ENCODE measurements at regions not wholly inside any gene's neighbourhood (a gene's known extent, or its start where the extent isn't known, plus 50 kb on each side); places are given as distances from the start of the nearest gene placed in this dataset.

DNA sequence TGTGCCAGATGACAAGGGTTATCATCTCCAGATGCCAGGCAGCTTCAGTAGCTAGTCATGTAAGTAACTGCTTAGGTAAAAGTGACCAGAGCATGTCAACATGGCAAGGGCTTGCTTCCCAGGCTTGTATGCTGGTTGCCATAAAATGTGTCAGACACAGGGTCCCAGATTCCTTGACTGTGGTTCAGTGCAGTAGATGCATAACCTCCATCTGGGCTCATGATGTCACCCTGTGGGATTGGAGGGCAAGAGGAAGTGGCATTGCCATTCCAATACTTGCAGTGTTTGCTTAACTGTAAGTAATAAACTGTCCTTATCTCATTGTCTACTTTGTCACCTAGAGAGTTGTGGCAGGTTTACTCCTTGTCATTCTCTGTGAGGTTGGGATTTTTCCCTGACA lies 226.8 kb downstream of the PCDH17 start:
- Histone ChIP-seq H3K9me3 (no peaks in the 10 kb centered on the region), H3K27ac (no peak overlapping the region), H3K27me3 (no peaks in the 10 kb centered on the region), H3K4me1 (no peaks in the 10 kb centered on the region), H3K4me3 (no peak overlapping the region), H3K36me3 (ENCODE audit: low read depth, missing control alignments) (no peaks in the 10 kb centered on the region)
- intact Hi-C loops (cut with DNase I; ENCODE audit: low total_unique reads), result no loop called here
- TF ChIP-seq, protein P1, sequence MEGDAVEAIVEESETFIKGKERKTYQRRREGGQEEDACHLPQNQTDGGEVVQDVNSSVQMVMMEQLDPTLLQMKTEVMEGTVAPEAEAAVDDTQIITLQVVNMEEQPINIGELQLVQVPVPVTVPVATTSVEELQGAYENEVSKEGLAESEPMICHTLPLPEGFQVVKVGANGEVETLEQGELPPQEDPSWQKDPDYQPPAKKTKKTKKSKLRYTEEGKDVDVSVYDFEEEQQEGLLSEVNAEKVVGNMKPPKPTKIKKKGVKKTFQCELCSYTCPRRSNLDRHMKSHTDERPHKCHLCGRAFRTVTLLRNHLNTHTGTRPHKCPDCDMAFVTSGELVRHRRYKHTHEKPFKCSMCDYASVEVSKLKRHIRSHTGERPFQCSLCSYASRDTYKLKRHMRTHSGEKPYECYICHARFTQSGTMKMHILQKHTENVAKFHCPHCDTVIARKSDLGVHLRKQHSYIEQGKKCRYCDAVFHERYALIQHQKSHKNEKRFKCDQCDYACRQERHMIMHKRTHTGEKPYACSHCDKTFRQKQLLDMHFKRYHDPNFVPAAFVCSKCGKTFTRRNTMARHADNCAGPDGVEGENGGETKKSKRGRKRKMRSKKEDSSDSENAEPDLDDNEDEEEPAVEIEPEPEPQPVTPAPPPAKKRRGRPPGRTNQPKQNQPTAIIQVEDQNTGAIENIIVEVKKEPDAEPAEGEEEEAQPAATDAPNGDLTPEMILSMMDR (IDR thresholded peaks at IDR 0.05), result no peak
- TF ChIP-seq POLR2A (IDR thresholded peaks at IDR 0.05), result no peak
- no peak for DNase-seq

DNA sequence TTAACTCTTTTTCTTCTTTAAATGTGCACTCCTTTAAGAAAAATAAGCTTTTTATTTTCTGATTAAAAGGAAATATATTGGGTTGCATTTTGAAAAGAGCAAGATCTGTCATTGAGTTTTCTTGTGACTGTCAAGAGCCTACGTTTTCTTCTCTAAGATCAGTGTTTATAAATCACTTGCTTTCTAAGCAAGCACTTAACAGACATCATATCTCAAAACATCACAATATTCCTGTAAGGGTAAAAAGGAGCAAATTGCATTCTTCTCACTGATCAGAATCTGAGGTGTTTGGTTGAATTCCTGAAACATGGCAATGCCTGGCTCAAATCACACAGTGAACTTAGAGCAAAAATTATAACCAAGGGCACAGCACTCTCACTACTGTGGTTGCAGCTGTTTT lies 231.3 kb downstream of the PCDH17 start:
- intact Hi-C loops (cut with DNase I; ENCODE audit: low total_unique reads), result no loop called here
- Histone ChIP-seq H3K36me3 (ENCODE audit: low read depth, missing control alignments) (no peaks in the 10 kb centered on the region), H3K9me3 (no peaks in the 10 kb centered on the region), H3K27me3 (no peaks in the 10 kb centered on the region), H3K4me3 (no peak overlapping the region), H3K4me1 (no peaks in the 10 kb centered on the region), H3K27ac (no peak overlapping the region)
- WGBS, 2 donors, result 87 to 91% methylated on average over 1 of the region's 1 CpG
- no peak for DNase-seq
- no peak for TF ChIP-seq POLR2A (IDR thresholded peaks at IDR 0.05)
- TF ChIP-seq, protein P1 (IDR thresholded peaks at IDR 0.05), result no peak

DNA sequence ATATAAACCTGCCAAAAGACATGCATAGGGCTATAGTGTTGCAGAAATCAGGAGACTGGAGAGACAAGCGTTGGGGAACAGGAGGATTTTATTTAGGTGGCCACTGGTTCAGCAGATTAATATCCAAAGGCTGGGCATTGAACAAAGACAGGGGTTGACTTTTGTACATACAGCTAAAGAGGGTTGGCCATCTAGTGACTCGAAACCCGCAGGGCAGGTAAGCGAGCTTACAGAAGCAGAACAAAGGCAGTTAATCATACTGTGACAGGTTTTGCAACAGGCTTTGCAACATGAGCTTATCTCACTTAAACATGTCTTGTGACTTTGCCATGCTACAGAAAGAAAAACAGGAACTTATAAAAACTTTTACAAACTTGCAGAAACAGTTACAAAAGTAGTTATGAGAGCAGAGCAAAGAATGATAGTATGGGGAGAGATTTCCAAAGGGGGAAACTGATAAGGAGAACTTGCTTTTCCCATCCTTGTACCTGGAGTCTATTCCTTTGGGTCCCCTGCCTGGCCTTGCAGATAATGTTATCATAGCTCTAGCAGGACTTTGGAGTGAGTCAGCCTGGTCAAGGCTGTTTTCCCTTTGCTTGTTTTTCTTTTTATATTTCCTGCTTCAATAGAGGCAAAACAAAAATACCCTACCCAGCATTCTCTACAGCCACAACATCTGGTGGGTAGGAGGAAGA lies 234.2 kb downstream of the PCDH17 start:
- H3K36me3 ChIP-seq (ENCODE audit: low read depth, missing control alignments), result no peaks in the 10 kb centered on the region
- WGBS, 2 donors, result 69 to 78% methylated on average over 4 of the region's 4 CpGs
- no peak overlapping the region for H3K4me3 ChIP-seq
- H3K9me3 ChIP-seq, result no peaks in the 10 kb centered on the region
- intact Hi-C loops (cut with DNase I; ENCODE audit: low total_unique reads), result no loop called here
- H3K27ac ChIP-seq, result no peak overlapping the region
- DNase-seq, result no peak
- H3K4me1 ChIP-seq, result no peaks in the 10 kb centered on the region
- no peak for TF ChIP-seq POLR2A (IDR thresholded peaks at IDR 0.05)
- TF ChIP-seq, protein P1 (IDR thresholded peaks at IDR 0.05), result no peak
- H3K27me3 ChIP-seq, result no peaks in the 10 kb centered on the region

DNA sequence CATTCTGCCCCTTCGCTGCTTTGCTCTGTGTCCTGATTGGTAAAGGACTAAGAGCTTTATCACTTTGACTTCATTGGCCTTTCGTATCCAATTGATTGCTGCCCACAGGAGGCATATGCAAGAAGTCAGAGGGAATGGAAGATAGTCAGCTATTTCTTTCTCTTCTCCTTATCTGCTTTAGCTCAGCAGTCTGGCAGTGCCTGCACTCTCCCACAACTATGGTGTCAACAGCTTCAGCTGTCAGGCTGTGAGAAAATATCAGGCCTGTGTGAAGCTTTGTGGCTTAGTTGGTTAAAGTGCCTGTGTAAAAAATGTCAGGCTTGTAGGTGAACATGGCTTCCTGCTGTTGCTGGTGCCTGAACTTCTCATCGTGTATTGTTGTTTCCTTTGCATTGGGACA lies 243.0 kb downstream of the PCDH17 start:
- 72 to 73% methylated on average over 3 of the region's 3 CpGs for WGBS, 2 donors
- no peak for TF ChIP-seq POLR2A (IDR thresholded peaks at IDR 0.05)
- TF ChIP-seq, protein P1 (IDR thresholded peaks at IDR 0.05), result no peak
- Histone ChIP-seq H3K4me3 (no peak overlapping the region), H3K4me1 (no peaks in the 10 kb centered on the region), H3K9me3 (no peaks in the 10 kb centered on the region), H3K27me3 (no peaks in the 10 kb centered on the region), H3K27ac (no peak overlapping the region), H3K36me3 (ENCODE audit: low read depth, missing control alignments) (no peaks in the 10 kb centered on the region)
- intact Hi-C loops (cut with DNase I; ENCODE audit: low total_unique reads), result no loop called here
- DNase-seq, result no peak

DNA sequence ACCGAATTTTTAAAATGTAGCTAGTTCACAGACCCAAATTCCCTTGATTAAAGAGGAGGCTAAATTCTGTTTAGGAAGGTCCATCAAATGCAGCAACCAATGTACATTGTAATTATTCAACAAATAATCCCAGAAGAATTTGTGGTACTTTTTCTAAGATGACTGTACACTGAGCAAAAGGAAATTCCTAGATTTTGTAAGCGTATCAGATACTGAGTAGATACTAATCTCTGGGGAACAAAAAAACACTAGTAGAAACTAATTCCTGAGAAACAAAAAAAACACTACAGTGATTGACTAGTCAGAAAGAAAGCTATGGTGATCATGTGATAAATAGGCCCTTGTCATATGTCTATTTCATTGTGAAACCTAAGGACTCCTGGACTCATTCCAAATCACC lies 246.1 kb downstream of the PCDH17 start:
- H3K27me3 ChIP-seq, result no peaks in the 10 kb centered on the region
- no peaks in the 10 kb centered on the region for H3K9me3 ChIP-seq
- WGBS, 2 donors, result 93 to 97% methylated on average over 2 of the region's 2 CpGs
- H3K4me1 ChIP-seq, result no peaks in the 10 kb centered on the region
- intact Hi-C loops (cut with DNase I; ENCODE audit: low total_unique reads), result no loop called here
- H3K36me3 ChIP-seq (ENCODE audit: low read depth, missing control alignments), result no peaks in the 10 kb centered on the region
- TF ChIP-seq, protein P1 (IDR thresholded peaks at IDR 0.05), result no peak
- no peak for TF ChIP-seq POLR2A (IDR thresholded peaks at IDR 0.05)
- no peak for DNase-seq
- H3K27ac ChIP-seq, result no peak overlapping the region
- H3K4me3 ChIP-seq, result no peak overlapping the region
